ENCODE measurements at regions not wholly inside any gene's neighbourhood (a gene's known extent, or its start where the extent isn't known, plus 50 kb on each side); places are given as distances from the start of the nearest gene placed in this dataset.

GRCh38 chr6:144423167-144423566 lies 138.0 kb downstream of the UTRN start:
- TF ChIP-seq CTCF (IDR thresholded peaks at IDR 0.05; ENCODE audit: control extremely low read depth in 1 of 3, insufficient read depth in 1 of 3, low read depth in 1 of 3, low read length in 3 of 3) = no peak
- no peak for TF ChIP-seq SIN3A (conservative IDR thresholded peaks at IDR 0.05 in 1 of 2, IDR thresholded peaks at IDR 0.05 in 1 of 2; ENCODE audit: low read depth in 1 of 2, low read length in 2 of 2)
- no peak for TF ChIP-seq YY1 (IDR thresholded peaks at IDR 0.05; ENCODE audit: low read depth, low read length)
- no peak for TF ChIP-seq POLR2A (IDR thresholded peaks at IDR 0.05; ENCODE audit: control extremely low read depth in 1 of 2, low read depth in 2 of 2, low read length in 2 of 2)
- TF ChIP-seq USF2 (IDR thresholded peaks at IDR 0.05; ENCODE audit: low read length) = no peak
- no peak for TF ChIP-seq RAD21 (IDR thresholded peaks at IDR 0.05 in 1 of 2, conservative IDR thresholded peaks at IDR 0.05 in 1 of 2; ENCODE audit: low read depth in 2 of 2, low read length in 2 of 2)
- no peak for TF ChIP-seq PHF8 (conservative IDR thresholded peaks at IDR 0.05; ENCODE audit: low read depth, low read length)
- TF ChIP-seq CHD1 (IDR thresholded peaks at IDR 0.05; ENCODE audit: low read depth, low read length) = no peak
- TF ChIP-seq KDM5A (IDR thresholded peaks at IDR 0.05; ENCODE audit: low read length) = no peak
- no peak for TF ChIP-seq TAF1 (IDR thresholded peaks at IDR 0.05; ENCODE audit: low read depth, low read length)
- no peak for TF ChIP-seq RXRA (IDR thresholded peaks at IDR 0.05; ENCODE audit: insufficient read depth, low read depth, low read length)
- TF ChIP-seq MAFK (IDR thresholded peaks at IDR 0.05; ENCODE audit: low read depth, low read length) = no peak

All from H1 (cell line).